ENCODE measurements at regions not wholly inside any gene's neighbourhood (a gene's known extent, or its start where the extent isn't known, plus 50 kb on each side); places are given as distances from the start of the nearest gene placed in this dataset.

GRCh38 chr5:135134691-135135381 is 100.8 kb upstream of the PITX1 start:
- no peak for TF ChIP-seq SP1 (IDR thresholded peaks at IDR 0.05)
- TF ChIP-seq PKNOX1 (IDR thresholded peaks at IDR 0.05) = no peak
- TF ChIP-seq FOXK2 (IDR thresholded peaks at IDR 0.05) = no peak
- TF ChIP-seq ELF4 (IDR thresholded peaks at IDR 0.05) = no peak
- TF ChIP-seq LEF1 (IDR thresholded peaks at IDR 0.05; ENCODE audit: borderline replicate concordance) = no peak
- no peak for TF ChIP-seq TARDBP (IDR thresholded peaks at IDR 0.05)
- TF ChIP-seq FOXM1 (IDR thresholded peaks at IDR 0.05; ENCODE audit: borderline replicate concordance) = no peak
- TF ChIP-seq BHLHE40 (IDR thresholded peaks at IDR 0.05; ENCODE audit: borderline replicate concordance) = no peak
- no peak for TF ChIP-seq NFRKB (IDR thresholded peaks at IDR 0.05)

Data from HEK293T (cell line).